HUES6 (cell line): ENCODE measurements at regions not wholly inside any gene's neighbourhood (a gene's known extent, or its start where the extent isn't known, plus 50 kb on each side); places are given as distances from the start of the nearest gene placed in this dataset.

Experiments
- H3K27ac ChIP-seq: 2 replicates; pipeline ENCODE4 v1.7.0; 2013; ENCODE audit warnings: low read depth, mild to moderate bottlenecking, low read length, inconsistent platforms
- H3K27me3 ChIP-seq: 2 replicates; pipeline ENCODE4 v1.6.1; 2013; ENCODE audit warnings: low read length; ENCODE audit not compliant: control insufficient read depth, insufficient read depth
- H3K36me3 ChIP-seq: 2 replicates; pipeline ENCODE4 v1.6.1; 2013; ENCODE audit warnings: low read length; ENCODE audit not compliant: control insufficient read depth, insufficient read depth
- H3K4me1 ChIP-seq: 2 replicates; pipeline ENCODE4 v1.6.1; 2013; ENCODE audit warnings: low read length; ENCODE audit not compliant: control insufficient read depth, insufficient read depth
- H3K4me3 ChIP-seq: 2 replicates; pipeline ENCODE4 v1.5.1; 2013; ENCODE audit warnings: low read depth, low read length
- H3K9ac ChIP-seq: one replicate; pipeline ENCODE4 v1.6.1; 2013; ENCODE audit warnings: mild to moderate bottlenecking, low read length
- H3K9me3 ChIP-seq: 2 replicates; pipeline ENCODE4 v1.6.1; 2013; ENCODE audit warnings: low read depth, low read length; ENCODE audit not compliant: control insufficient read depth, insufficient read depth

- peaks cover 13% of the 10 kb centered on the region for H3K4me1 ChIP-seq
- no peak overlapping the region for H3K4me3 ChIP-seq
- no peak overlapping the region for H3K27ac ChIP-seq
- no peaks in the 10 kb centered on the region for H3K9me3 ChIP-seq
- H3K9ac ChIP-seq = no peak overlapping the region
- H3K36me3 ChIP-seq = no peaks in the 10 kb centered on the region
- H3K27me3 ChIP-seq = no peaks in the 10 kb centered on the region
Observed at GRCh38 chr5:74205767-74206578, 434.6 kb downstream of the ENC1 start.

DNA sequence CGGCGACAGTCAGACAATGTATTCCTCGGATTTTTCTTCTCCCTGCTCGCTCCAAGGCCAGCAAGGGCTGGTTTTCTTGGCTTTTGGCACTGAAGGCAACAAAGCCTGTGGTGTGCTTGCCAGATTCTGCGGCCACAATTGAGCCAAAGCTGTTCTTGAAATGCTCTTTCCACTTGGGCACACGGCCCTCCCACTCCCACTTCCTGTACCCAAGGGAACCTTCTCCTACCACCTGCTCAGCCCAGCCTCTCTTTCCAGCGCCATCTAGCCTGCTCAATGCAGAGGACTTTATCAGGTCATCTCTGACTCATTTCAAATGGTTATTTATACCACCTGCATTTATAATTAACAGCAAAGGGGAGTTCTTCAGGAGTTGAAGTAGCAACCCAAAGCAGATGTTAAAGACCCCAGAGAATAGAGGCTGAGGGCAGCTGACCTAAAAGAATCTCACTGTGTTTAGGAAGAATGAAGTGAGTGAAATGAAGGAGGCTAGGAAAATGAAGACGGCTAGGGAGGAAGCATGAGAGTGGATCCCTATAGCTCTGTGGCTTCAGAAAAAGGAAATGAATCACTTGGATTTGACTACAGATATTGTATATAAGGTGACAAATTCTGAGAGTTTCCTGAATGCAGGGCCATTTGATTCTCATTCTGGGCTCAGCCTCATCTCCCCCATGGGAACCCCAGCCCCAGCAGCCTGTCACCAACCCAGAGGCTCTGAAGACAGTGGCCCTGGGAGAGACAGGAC lies 439.0 kb downstream of the ENC1 start:
- H3K36me3 ChIP-seq = no peaks in the 10 kb centered on the region
- no peak overlapping the region for H3K27ac ChIP-seq
- no peak overlapping the region for H3K9ac ChIP-seq
- H3K27me3 ChIP-seq = no peaks in the 10 kb centered on the region
- no peaks in the 10 kb centered on the region for H3K9me3 ChIP-seq
- H3K4me1 ChIP-seq = peaks cover 2% of the 10 kb centered on the region
- no peak overlapping the region for H3K4me3 ChIP-seq

DNA sequence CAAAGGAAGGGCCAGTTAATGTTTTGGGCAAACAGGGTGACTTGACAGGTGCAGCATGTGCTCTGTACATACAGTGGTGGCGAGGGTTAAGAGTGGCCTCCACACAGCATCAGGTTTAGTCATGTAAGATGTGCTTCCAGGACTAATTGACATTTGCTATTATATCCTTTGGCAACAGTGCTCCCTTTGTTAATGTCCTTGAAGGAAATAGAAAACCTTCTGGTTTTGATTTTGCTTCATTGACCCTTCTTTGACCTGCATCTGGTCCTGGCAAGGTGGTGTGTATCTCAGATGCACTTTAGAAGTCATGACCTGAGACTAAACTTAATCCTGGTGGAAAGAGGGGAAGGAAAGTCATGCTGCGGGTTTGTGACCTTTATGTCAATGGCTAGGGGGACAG lies 440.0 kb downstream of the ENC1 start:
- Histone ChIP-seq H3K9me3 (no peaks in the 10 kb centered on the region), H3K27ac (no peak overlapping the region), H3K9ac (no peak overlapping the region), H3K4me3 (no peak overlapping the region), H3K4me1 (no peaks in the 10 kb centered on the region; the same call in 1 of the 2 replicates), H3K36me3 (no peaks in the 10 kb centered on the region), H3K27me3 (no peaks in the 10 kb centered on the region)

GRCh38 chr5:74199436-74200210 lies 440.9 kb downstream of the ENC1 start:
- Histone ChIP-seq H3K4me1 (no peaks in the 10 kb centered on the region; the same call in 1 of the 2 replicates), H3K9ac (no peak overlapping the region), H3K36me3 (no peaks in the 10 kb centered on the region), H3K4me3 (no peak overlapping the region), H3K9me3 (no peaks in the 10 kb centered on the region), H3K27ac (no peak overlapping the region), H3K27me3 (no peaks in the 10 kb centered on the region)

GRCh38 chr5:74199005-74199404 lies 441.5 kb downstream of the ENC1 start:
- Histone ChIP-seq H3K36me3 (no peaks in the 10 kb centered on the region), H3K27ac (no peak overlapping the region), H3K9ac (no peak overlapping the region), H3K27me3 (no peaks in the 10 kb centered on the region), H3K9me3 (no peaks in the 10 kb centered on the region; the same call in 1 of the 2 replicates), H3K4me1 (no peaks in the 10 kb centered on the region; the same call in 1 of the 2 replicates), H3K4me3 (no peak overlapping the region)

DNA sequence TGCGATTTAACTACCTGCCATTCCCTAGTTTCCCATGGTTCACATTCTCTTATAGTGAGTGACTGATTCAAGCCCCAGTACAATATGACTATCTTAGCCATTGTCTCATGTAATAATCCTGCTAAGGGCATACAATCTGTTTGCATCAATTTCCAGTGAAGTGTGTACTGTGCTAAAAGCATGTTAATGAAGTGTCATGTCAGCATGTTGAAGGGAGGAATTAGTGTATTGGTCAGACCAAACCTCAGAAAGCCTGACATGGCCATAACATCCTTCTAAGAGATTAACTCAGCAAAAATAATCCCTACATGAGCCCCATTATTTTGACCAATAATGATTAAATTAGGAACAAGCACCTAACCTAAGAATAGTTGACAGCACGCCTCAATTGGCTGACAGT lies 442.4 kb downstream of the ENC1 start:
- no peaks in the 10 kb centered on the region for H3K27me3 ChIP-seq
- H3K36me3 ChIP-seq = no peaks in the 10 kb centered on the region
- no peak overlapping the region for H3K4me3 ChIP-seq
- no peak overlapping the region for H3K9ac ChIP-seq
- H3K9me3 ChIP-seq = no peaks in the 10 kb centered on the region; the same call in 1 of the 2 replicates
- no peak overlapping the region for H3K27ac ChIP-seq
- no peaks in the 10 kb centered on the region; the same call in 1 of the 2 replicates for H3K4me1 ChIP-seq

DNA sequence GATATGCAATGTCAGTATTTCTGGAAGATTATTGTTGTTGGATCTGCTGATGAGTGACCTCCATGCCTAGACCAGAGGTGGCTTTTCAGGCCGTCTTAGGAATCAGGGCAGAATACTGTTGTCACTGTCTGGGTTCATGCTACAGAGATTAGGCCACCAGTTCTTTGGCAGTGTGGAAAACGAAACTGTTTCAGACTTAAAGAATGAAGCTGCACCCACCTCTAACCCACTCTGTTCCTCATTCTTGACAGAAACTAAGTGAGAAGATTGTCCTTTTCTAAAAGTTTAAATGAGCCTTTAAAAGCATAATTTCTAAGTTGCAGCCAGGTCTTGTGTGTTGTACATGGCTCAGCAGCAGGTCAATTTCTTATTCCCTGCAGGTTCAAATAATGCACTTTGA lies 444.3 kb downstream of the ENC1 start:
- H3K4me1 ChIP-seq = no peaks in the 10 kb centered on the region; the same call in 1 of the 2 replicates
- H3K9me3 ChIP-seq = no peaks in the 10 kb centered on the region; the same call in 1 of the 2 replicates
- no peaks in the 10 kb centered on the region for H3K27me3 ChIP-seq
- H3K36me3 ChIP-seq = no peaks in the 10 kb centered on the region
- no peak overlapping the region for H3K4me3 ChIP-seq
- no peak overlapping the region for H3K27ac ChIP-seq
- H3K9ac ChIP-seq = no peak overlapping the region

DNA sequence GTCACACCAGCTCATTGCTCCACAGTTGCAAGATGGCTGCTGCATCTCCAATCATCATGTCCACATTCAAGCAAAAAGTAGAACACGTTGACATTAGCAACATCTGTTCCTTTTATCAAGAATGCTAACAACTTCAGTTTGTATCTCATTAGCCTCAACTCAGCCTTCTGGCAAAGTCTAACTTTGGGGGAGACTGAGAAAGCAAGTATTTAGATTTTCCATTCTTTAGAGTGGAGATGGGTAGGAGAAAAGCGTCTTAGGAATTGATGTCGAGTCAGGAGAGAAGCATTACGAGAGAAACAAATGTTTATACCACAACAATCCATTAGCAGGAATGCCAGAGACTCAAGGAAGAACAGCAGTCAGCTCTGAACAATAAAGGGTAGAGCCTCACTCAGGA lies 446.3 kb downstream of the ENC1 start:
- no peaks in the 10 kb centered on the region; the same call in 1 of the 2 replicates for H3K4me1 ChIP-seq
- H3K4me3 ChIP-seq = no peak overlapping the region
- H3K9ac ChIP-seq = no peak overlapping the region
- no peaks in the 10 kb centered on the region for H3K27me3 ChIP-seq
- H3K36me3 ChIP-seq = no peaks in the 10 kb centered on the region
- H3K27ac ChIP-seq = no peak overlapping the region
- H3K9me3 ChIP-seq = no peaks in the 10 kb centered on the region; the same call in 1 of the 2 replicates

DNA sequence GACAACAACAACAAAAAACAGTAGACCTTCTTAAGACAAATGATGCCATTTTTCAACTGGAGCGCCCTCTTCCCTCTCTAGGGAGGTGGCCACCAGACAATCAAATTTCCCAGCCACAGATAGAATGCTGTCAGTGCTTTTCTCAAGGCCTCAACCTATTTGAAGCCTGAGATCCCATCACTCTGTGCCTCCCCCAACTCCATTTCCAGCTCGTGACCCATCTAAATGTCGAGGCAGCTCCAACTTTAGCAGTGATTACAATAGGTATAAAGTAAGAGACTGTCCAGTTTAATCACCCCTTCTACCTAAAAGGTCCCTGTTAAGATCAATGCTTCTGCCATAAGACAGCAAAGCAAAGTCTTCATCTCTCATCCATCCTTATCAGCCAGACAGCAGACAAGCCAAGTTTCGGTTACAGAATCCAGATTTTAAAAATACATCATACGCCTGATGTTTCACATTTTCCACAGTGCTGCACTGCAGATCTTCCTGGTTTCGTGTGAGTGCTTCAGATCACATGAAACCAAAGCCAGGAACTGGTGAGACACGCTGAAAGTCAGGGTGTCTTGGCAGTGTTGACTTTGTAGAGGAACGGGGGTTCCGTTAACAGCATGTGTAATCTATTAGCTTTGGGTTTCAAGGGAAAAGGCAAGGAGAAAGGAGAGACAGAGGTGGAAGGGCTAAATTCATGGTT lies 447.8 kb downstream of the ENC1 start:
- Histone ChIP-seq H3K9me3 (no peaks in the 10 kb centered on the region; the same call in 1 of the 2 replicates), H3K27me3 (no peaks in the 10 kb centered on the region), H3K4me3 (no peak overlapping the region), H3K4me1 (no peaks in the 10 kb centered on the region), H3K36me3 (no peaks in the 10 kb centered on the region), H3K27ac (no peak overlapping the region), H3K9ac (no peak overlapping the region)

DNA sequence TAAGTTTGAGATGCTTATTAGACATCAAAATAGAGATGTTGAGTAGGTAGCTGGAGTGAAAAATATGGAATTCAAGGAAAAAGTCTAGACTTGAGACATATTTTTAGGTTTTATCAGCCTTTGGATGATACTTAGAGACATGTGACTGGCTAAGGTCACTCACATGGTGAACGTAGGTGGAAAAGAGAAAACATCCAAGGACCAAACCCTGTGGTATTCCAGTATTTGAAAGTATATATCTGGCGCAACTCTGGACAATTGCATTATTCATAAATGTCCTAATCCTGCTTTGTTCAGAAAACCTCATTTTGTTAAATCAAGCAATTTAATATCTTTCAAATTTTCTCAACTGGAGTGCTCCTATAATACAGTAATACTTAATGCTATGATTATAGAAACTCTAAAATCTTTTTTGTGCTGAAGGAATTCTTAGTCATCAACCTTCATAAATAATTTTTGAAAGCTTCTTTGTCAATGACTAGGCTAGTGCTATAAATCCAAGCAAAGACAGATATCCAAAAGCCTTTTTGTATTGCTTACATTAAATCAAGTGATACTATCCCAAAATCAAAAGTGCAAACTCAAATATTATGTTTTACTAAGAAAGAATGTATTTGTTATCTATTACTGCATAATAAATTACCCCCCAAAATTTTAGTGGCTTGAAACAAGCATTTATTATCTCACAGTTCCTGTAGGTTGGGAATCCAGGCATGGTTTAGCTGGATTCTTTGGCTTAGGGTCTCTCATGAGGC lies 452.0 kb downstream of the ENC1 start:
- Histone ChIP-seq H3K4me3 (no peak overlapping the region), H3K4me1 (no peaks in the 10 kb centered on the region), H3K27ac (no peak overlapping the region), H3K27me3 (no peaks in the 10 kb centered on the region), H3K9ac (no peak overlapping the region), H3K36me3 (no peaks in the 10 kb centered on the region), H3K9me3 (no peaks in the 10 kb centered on the region; the same call in 1 of the 2 replicates)
